Kidney (tissue), 13 donors: ENCODE measurements at regions not wholly inside any gene's neighbourhood (a gene's known extent, or its start where the extent isn't known, plus 50 kb on each side); places are given as distances from the start of the nearest gene placed in this dataset.

Source experiments
- DNase-seq, 5 donors: peaks; one replicate each; pipeline ENCODE4 v3.0.0-alpha.2; 2013 to 2020
- FAIRE-seq: peaks from 2 replicates; lab custom pipeline; 2012; peaks lifted over from hg19 to GRCh38; lab: Jason Lieb, UNC
- H3K27ac ChIP-seq, 2 donors: one replicate each; pipeline ENCODE4 v1.7.0; 2013; ENCODE audit warnings: low read depth in 2 of 2, low read length in 2 of 2, inconsistent platforms in 1 of 2
- H3K27me3 ChIP-seq: one replicate; pipeline ENCODE4 v1.7.1; 2013; ENCODE audit warnings: low read length, inconsistent platforms; ENCODE audit not compliant: control insufficient read depth, insufficient read depth
- H3K36me3 ChIP-seq, 3 donors: one replicate each; pipeline versions ENCODE4 v1.7.0 to v1.7.1; 2013; ENCODE audit warnings: low read length in 3 of 3, control low read depth in 1 of 3, inconsistent platforms in 1 of 3; ENCODE audit not compliant: insufficient read depth in 3 of 3, control insufficient read depth in 2 of 3
- H3K4me1 ChIP-seq, 3 donors: one replicate each; pipeline versions ENCODE4 v1.7.0 to v1.7.1; 2013; ENCODE audit warnings: low read length in 3 of 3, inconsistent platforms in 1 of 3, low read depth in 1 of 3; ENCODE audit not compliant: control insufficient read depth in 2 of 3, insufficient read depth in 2 of 3
- H3K4me3 ChIP-seq, 3 donors: one replicate each; pipeline versions ENCODE4 v1.7.0 to v1.8.1; 2013; ENCODE audit warnings: low read length in 3 of 3, control low read depth in 1 of 3, inconsistent platforms in 1 of 3
- H3K9ac ChIP-seq, 3 donors: one replicate each; pipeline versions ENCODE4 v1.7.0 to v1.7.1; 2013; ENCODE audit warnings: low read length in 3 of 3, control low read depth in 1 of 3, inconsistent platforms in 1 of 3
- H3K9me3 ChIP-seq, 3 donors: one replicate each; pipeline versions ENCODE4 v1.7.0 to v1.7.1; 2013; ENCODE audit warnings: low read length in 3 of 3, control low read depth in 1 of 3, inconsistent platforms in 1 of 3; ENCODE audit not compliant: control insufficient read depth in 2 of 3, insufficient read depth in 1 of 3
- CTCF ChIP-seq: IDR thresholded peaks from 3 replicates; pipeline ENCODE4 v1.5.1; 2012; ENCODE audit warnings: mild to moderate bottlenecking, moderate library complexity, borderline replicate concordance; ENCODE audit not compliant: insufficient read depth; ENCODE audit errors: extremely low read depth
- intact Hi-C: fragments of 100-400 bp; cut with DNase I; formaldehyde crosslinking; loops from one replicate; pipeline ENCODE4 v1.11.1; 2022
- donor health status: control.
- donor health status: control.
- donor health status: control.
- donor health status: control.
- donor health status: control.
- donor health status: DM: yes; HTN: yes; CAD: no.
- donor health status: Normal renal cell carcinoma (clear cell type).

- Histone ChIP-seq H3K9ac (no peak overlapping the region), H3K27me3 (no peaks in the 10 kb centered on the region), H3K27ac (no peak overlapping the region), H3K36me3 (no peaks in the 10 kb centered on the region), H3K9me3 (no peaks in the 10 kb centered on the region), H3K4me3 (no peak overlapping the region), H3K4me1 (peaks cover 0 to 7% (median 5%) of the 10 kb centered on the region in 3 donors)
- intact Hi-C loops: no loop called here
- TF ChIP-seq CTCF: no peak
- DNase-seq (no peak), FAIRE-seq (no peak)
Observed at GRCh38 chr3:177641206-177641605, 443.9 kb upstream of the TBL1XR1 start.

DNA sequence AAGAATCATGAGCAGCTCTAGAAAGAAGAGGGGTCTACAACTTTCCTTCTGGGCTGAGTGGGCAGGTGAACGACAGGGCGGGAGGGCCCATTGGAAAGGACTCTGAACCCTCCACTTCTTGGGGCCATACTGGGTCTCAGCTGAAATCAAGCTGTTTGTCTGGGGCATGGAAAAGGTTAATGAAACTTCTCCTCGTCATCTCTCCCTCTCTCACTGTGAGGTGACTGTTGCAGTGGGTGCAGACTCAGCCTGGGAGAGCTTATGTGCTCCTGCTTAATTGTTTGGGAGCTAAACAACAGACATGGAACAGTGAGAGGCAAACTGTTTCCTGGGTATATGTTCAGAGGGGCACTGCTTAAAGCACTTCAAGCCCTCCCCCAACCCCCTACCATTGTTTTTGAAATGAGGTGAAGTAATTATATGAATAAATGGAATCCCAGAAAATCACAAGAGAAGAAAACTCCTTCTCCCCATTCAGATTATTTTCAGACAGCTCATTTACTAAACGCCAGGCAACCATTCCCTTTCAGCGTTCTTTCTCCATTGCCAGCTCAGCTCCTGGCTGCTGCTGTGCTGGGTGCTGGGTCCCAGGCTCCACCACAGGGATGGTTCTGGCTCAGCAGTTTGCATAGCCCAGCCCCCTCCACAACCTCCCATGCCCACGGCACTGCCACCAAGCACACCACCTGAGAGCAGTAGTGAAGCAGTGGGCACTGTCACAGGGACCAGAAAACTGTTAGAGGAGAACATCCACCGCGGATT, 444.9 kb upstream of the TBL1XR1 start:
- Histone ChIP-seq H3K4me3 (no peak overlapping the region), H3K36me3 (no peaks in the 10 kb centered on the region), H3K4me1 (peaks cover 0 to 7% (median 5%) of the 10 kb centered on the region in 3 donors), H3K9me3 (no peaks in the 10 kb centered on the region), H3K27ac (no peak overlapping the region), H3K27me3 (no peaks in the 10 kb centered on the region), H3K9ac (no peak overlapping the region)
- no peak for TF ChIP-seq CTCF
- DNase-seq (peak in 2 of 5 donors; percentile 30 to 74), FAIRE-seq (no peak)
- intact Hi-C loops: no loop called here

GRCh38 chr3:177642804-177643125, 445.5 kb upstream of the TBL1XR1 start:
- DNase-seq (no peak), FAIRE-seq (no peak)
- TF ChIP-seq CTCF: no peak
- intact Hi-C loops: no loop called here
- no peaks in the 10 kb centered on the region for H3K27me3 ChIP-seq
- H3K4me3 ChIP-seq: no peak overlapping the region
- no peak overlapping the region for H3K9ac ChIP-seq
- no peaks in the 10 kb centered on the region for H3K9me3 ChIP-seq
- H3K36me3 ChIP-seq: no peaks in the 10 kb centered on the region
- no peak overlapping the region for H3K27ac ChIP-seq
- peaks cover 0 to 7% (median 5%) of the 10 kb centered on the region in 3 donors for H3K4me1 ChIP-seq

- peaks cover 0 to 9% (median 6%) of the 10 kb centered on the region in 3 donors for H3K4me1 ChIP-seq
- DNase-seq (no peak), FAIRE-seq (no peak)
- intact Hi-C loops: no loop called here
- H3K36me3 ChIP-seq: no peaks in the 10 kb centered on the region
- no peak overlapping the region for H3K9ac ChIP-seq
- H3K27me3 ChIP-seq: no peaks in the 10 kb centered on the region
- no peak for TF ChIP-seq CTCF
- no peak overlapping the region for H3K4me3 ChIP-seq
- no peak overlapping the region for H3K27ac ChIP-seq
- no peaks in the 10 kb centered on the region for H3K9me3 ChIP-seq
Observed at GRCh38 chr3:177646749-177647148, 449.5 kb upstream of the TBL1XR1 start.
